Progenitor cell of endocrine pancreas (in vitro differentiated cells): ENCODE measurements at regions not wholly inside any gene's neighbourhood (a gene's known extent, or its start where the extent isn't known, plus 50 kb on each side); places are given as distances from the start of the nearest gene placed in this dataset.

ENCODE experiments used
- DNase-seq: peaks from one replicate; pipeline ENCODE4 v3.0.0; 2021; ENCODE audit warnings: low spot score; ENCODE audit not compliant: unreplicated experiment
- H3K27ac Mint-ChIP-seq: 2 replicates; pipeline ENCODE4 v1.8.0; 2021; ENCODE audit warnings: mild to moderate bottlenecking, moderate library complexity, mixed read lengths
- H3K27me3 Mint-ChIP-seq: 2 replicates; pipeline ENCODE4 v1.8.0; 2021; ENCODE audit warnings: mixed read lengths
- H3K36me3 Mint-ChIP-seq: 2 replicates; pipeline ENCODE4 v1.8.0; 2022; ENCODE audit warnings: mixed read lengths; ENCODE audit not compliant: insufficient read depth
- H3K4me1 Mint-ChIP-seq: 2 replicates; pipeline ENCODE4 v1.8.0; 2021; ENCODE audit warnings: low read depth, mixed read lengths
- H3K4me3 Mint-ChIP-seq: 2 replicates; pipeline ENCODE4 v1.8.0; 2021; ENCODE audit warnings: low read depth, mild to moderate bottlenecking, moderate library complexity, mixed read lengths
- H3K9me3 Mint-ChIP-seq: 2 replicates; pipeline ENCODE4 v1.8.0; 2021; ENCODE audit warnings: low read depth, mixed read lengths
- TF ChIP-seq, protein P1 (sequence below): fragments of 200-600 bp; sonication (generic); IDR thresholded peaks from one replicate; pipeline ENCODE4 v1.5.0; 2021; ENCODE audit warnings: antibody characterized with exemption, mild to moderate bottlenecking; ENCODE audit not compliant: unreplicated experiment

- DNase-seq: no peak
- H3K36me3 Mint-ChIP-seq: no peaks in the 10 kb centered on the region
- H3K4me1 Mint-ChIP-seq: no peaks in the 10 kb centered on the region
- H3K27me3 Mint-ChIP-seq: no peaks in the 10 kb centered on the region
- H3K9me3 Mint-ChIP-seq: no peaks in the 10 kb centered on the region
- TF ChIP-seq, protein P1, sequence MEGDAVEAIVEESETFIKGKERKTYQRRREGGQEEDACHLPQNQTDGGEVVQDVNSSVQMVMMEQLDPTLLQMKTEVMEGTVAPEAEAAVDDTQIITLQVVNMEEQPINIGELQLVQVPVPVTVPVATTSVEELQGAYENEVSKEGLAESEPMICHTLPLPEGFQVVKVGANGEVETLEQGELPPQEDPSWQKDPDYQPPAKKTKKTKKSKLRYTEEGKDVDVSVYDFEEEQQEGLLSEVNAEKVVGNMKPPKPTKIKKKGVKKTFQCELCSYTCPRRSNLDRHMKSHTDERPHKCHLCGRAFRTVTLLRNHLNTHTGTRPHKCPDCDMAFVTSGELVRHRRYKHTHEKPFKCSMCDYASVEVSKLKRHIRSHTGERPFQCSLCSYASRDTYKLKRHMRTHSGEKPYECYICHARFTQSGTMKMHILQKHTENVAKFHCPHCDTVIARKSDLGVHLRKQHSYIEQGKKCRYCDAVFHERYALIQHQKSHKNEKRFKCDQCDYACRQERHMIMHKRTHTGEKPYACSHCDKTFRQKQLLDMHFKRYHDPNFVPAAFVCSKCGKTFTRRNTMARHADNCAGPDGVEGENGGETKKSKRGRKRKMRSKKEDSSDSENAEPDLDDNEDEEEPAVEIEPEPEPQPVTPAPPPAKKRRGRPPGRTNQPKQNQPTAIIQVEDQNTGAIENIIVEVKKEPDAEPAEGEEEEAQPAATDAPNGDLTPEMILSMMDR: no peak
- H3K27ac Mint-ChIP-seq: no peak overlapping the region
- no peak overlapping the region for H3K4me3 Mint-ChIP-seq
Observed at GRCh38 chr5:8570528-8570927, 701.6 kb downstream of the MTRR start.

DNA sequence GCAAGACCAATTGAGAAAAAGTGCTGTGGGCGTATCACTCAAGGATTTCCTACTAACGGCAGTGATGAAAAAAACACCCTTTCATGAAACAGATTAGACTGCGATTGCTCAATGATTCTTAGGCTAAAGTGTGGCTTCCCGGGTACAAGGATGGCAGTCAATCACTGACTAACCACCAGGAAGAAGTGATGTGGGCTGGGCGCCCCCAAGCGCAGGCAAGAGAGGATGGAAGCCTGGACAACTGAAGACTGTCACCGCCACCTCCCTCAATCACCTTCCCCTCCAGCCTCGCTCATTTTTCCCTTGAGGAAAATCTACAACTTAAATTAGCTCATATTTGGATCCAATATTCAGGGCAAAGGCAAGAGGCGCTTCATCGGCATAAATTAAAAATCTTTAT, 707.2 kb downstream of the MTRR start:
- no peak for DNase-seq
- H3K27me3 Mint-ChIP-seq: no peaks in the 10 kb centered on the region
- TF ChIP-seq, protein P1: no peak
- no peaks in the 10 kb centered on the region for H3K4me1 Mint-ChIP-seq
- H3K27ac Mint-ChIP-seq: no peak overlapping the region
- no peaks in the 10 kb centered on the region for H3K36me3 Mint-ChIP-seq
- no peak overlapping the region for H3K4me3 Mint-ChIP-seq
- no peaks in the 10 kb centered on the region for H3K9me3 Mint-ChIP-seq

DNA sequence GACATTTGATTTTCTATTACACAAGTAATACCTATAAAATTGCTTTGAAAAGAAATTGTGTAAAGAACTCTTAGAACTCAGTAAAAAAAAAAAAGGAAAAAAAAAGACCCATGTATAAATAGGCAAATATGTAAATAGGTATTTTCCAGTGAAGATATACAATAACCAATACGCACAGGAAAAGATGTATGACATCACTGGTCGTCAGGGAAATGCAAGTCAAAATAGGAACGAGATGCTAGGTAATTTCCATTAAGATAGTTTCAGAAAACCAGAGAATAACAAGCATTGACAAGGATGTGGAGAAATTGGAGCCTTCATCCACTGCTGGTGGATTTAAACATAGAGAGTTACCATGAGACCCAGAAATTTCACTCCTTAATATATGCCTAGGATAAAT, 708.8 kb downstream of the MTRR start:
- DNase-seq: no peak
- no peak overlapping the region for H3K27ac Mint-ChIP-seq
- H3K36me3 Mint-ChIP-seq: no peaks in the 10 kb centered on the region
- H3K4me3 Mint-ChIP-seq: no peak overlapping the region
- TF ChIP-seq, protein P1: no peak
- H3K27me3 Mint-ChIP-seq: no peaks in the 10 kb centered on the region
- no peaks in the 10 kb centered on the region for H3K9me3 Mint-ChIP-seq
- H3K4me1 Mint-ChIP-seq: no peaks in the 10 kb centered on the region

GRCh38 chr5:8580298-8580697, 711.4 kb downstream of the MTRR start:
- Mint-ChIP-seq H3K27me3 (no peaks in the 10 kb centered on the region), H3K27ac (no peak overlapping the region), H3K36me3 (no peaks in the 10 kb centered on the region), H3K4me3 (no peak overlapping the region), H3K9me3 (no peaks in the 10 kb centered on the region), H3K4me1 (no peaks in the 10 kb centered on the region)
- TF ChIP-seq, protein P1: no peak
- no peak for DNase-seq

GRCh38 chr5:8581047-8581446, 712.1 kb downstream of the MTRR start:
- Mint-ChIP-seq H3K36me3 (no peaks in the 10 kb centered on the region), H3K27ac (no peak overlapping the region), H3K4me3 (no peak overlapping the region), H3K4me1 (no peaks in the 10 kb centered on the region), H3K27me3 (no peaks in the 10 kb centered on the region), H3K9me3 (no peaks in the 10 kb centered on the region)
- TF ChIP-seq, protein P1: no peak
- no peak for DNase-seq
